ENCODE measurements at regions not wholly inside any gene's neighbourhood (a gene's known extent, or its start where the extent isn't known, plus 50 kb on each side); places are given as distances from the start of the nearest gene placed in this dataset.

GRCh38 chr2:128793404-128793803 is 474.7 kb upstream of the HS6ST1 start:
- H3K27me3 Mint-ChIP-seq: peaks cover 9% of the 10 kb centered on the region
- no peaks in the 10 kb centered on the region for H3K36me3 Mint-ChIP-seq (ENCODE audit: insufficient read depth)
- H3K27ac Mint-ChIP-seq: no peak overlapping the region
- DNase-seq (ENCODE audit: low spot score, unreplicated experiment): no peak
- peaks cover 1% of the 10 kb centered on the region for H3K4me1 Mint-ChIP-seq (ENCODE audit: low read depth)
- H3K4me3 Mint-ChIP-seq (ENCODE audit: low read depth): no peak overlapping the region
- H3K9me3 Mint-ChIP-seq (ENCODE audit: low read depth): no peaks in the 10 kb centered on the region
- TF ChIP-seq CTCF (IDR thresholded peaks at IDR 0.05; ENCODE audit: unreplicated experiment): no peak

- Mint-ChIP-seq H3K4me1 (ENCODE audit: low read depth) (peaks cover 1% of the 10 kb centered on the region), H3K9me3 (ENCODE audit: low read depth) (no peaks in the 10 kb centered on the region), H3K27me3 (peaks cover 13% of the 10 kb centered on the region), H3K4me3 (ENCODE audit: low read depth) (no peak overlapping the region), H3K36me3 (ENCODE audit: insufficient read depth) (no peaks in the 10 kb centered on the region), H3K27ac (no peak overlapping the region)
- DNase-seq (ENCODE audit: low spot score, unreplicated experiment): no peak
- no peak for TF ChIP-seq CTCF (IDR thresholded peaks at IDR 0.05; ENCODE audit: unreplicated experiment)
Observed at GRCh38 chr2:128794285-128794684, 475.6 kb upstream of the HS6ST1 start.

GRCh38 chr2:128796321-128796720 is 477.7 kb upstream of the HS6ST1 start:
- peaks cover 13% of the 10 kb centered on the region for H3K27me3 Mint-ChIP-seq
- H3K27ac Mint-ChIP-seq: no peak overlapping the region
- no peak for TF ChIP-seq CTCF (IDR thresholded peaks at IDR 0.05; ENCODE audit: unreplicated experiment)
- H3K4me1 Mint-ChIP-seq (ENCODE audit: low read depth): no peaks in the 10 kb centered on the region
- DNase-seq (ENCODE audit: low spot score, unreplicated experiment): no peak
- H3K36me3 Mint-ChIP-seq (ENCODE audit: insufficient read depth): no peaks in the 10 kb centered on the region
- no peaks in the 10 kb centered on the region for H3K9me3 Mint-ChIP-seq (ENCODE audit: low read depth)
- no peak overlapping the region for H3K4me3 Mint-ChIP-seq (ENCODE audit: low read depth)

- H3K9me3 Mint-ChIP-seq (ENCODE audit: low read depth): no peaks in the 10 kb centered on the region
- no peak for DNase-seq (ENCODE audit: low spot score, unreplicated experiment)
- TF ChIP-seq CTCF (IDR thresholded peaks at IDR 0.05; ENCODE audit: unreplicated experiment): no peak
- no peaks in the 10 kb centered on the region for H3K36me3 Mint-ChIP-seq (ENCODE audit: insufficient read depth)
- no peak overlapping the region for H3K4me3 Mint-ChIP-seq (ENCODE audit: low read depth)
- H3K4me1 Mint-ChIP-seq (ENCODE audit: low read depth): no peaks in the 10 kb centered on the region
- H3K27ac Mint-ChIP-seq: no peak overlapping the region
- H3K27me3 Mint-ChIP-seq: peaks cover 13% of the 10 kb centered on the region
Observed at GRCh38 chr2:128797092-128797491, 478.4 kb upstream of the HS6ST1 start.

- H3K27ac Mint-ChIP-seq: no peak overlapping the region
- H3K4me1 Mint-ChIP-seq (ENCODE audit: low read depth): no peaks in the 10 kb centered on the region
- no peak for DNase-seq (ENCODE audit: low spot score, unreplicated experiment)
- H3K27me3 Mint-ChIP-seq: peaks cover 13% of the 10 kb centered on the region
- H3K4me3 Mint-ChIP-seq (ENCODE audit: low read depth): no peak overlapping the region
- TF ChIP-seq CTCF (IDR thresholded peaks at IDR 0.05; ENCODE audit: unreplicated experiment): no peak
- H3K9me3 Mint-ChIP-seq (ENCODE audit: low read depth): no peaks in the 10 kb centered on the region
- H3K36me3 Mint-ChIP-seq (ENCODE audit: insufficient read depth): no peaks in the 10 kb centered on the region
Observed at GRCh38 chr2:128797533-128797932, 478.9 kb upstream of the HS6ST1 start.
